ENCODE measurements at regions not wholly inside any gene's neighbourhood (a gene's known extent, or its start where the extent isn't known, plus 50 kb on each side); places are given as distances from the start of the nearest gene placed in this dataset.

GRCh38 chr21:43269440-43269839 lies 100.6 kb downstream of the CRYAA start:
- no peak overlapping the region for H3K4me2 ChIP-seq (replicated peaks; ENCODE audit: low read depth, low read length, poor library complexity, severe bottlenecking)
- H3K9me3 Mint-ChIP-seq (ENCODE audit: insufficient read depth), result no peaks in the 10 kb centered on the region
- peak; percentile 61 for ATAC-seq (ENCODE audit: low read depth)
- no peak overlapping the region for H3K27ac Mint-ChIP-seq
- H4K20me1 ChIP-seq (ENCODE audit: control insufficient read depth, insufficient read depth, low read length, poor library complexity, severe bottlenecking), result no peaks in the 10 kb centered on the region
- ChIA-PET POLR2A (no interaction called here), CTCF (no interaction called here)
- WGBS (ENCODE audit: insufficient coverage), result 61% methylated on average over 10 of the region's 10 CpGs
- intact Hi-C loops (cut with micrococcal nuclease), result no loop called here
- H3K9ac ChIP-seq (ENCODE audit: low read length), result no peak overlapping the region
- no peak overlapping the region for H2AFZ ChIP-seq (ENCODE audit: insufficient read depth, low read depth, low read length, poor library complexity, severe bottlenecking)
- H3K9me3 ChIP-seq (ENCODE audit: control extremely low read depth in 1 of 3, control insufficient read depth in 2 of 3, insufficient read depth in 1 of 3, low read length in 2 of 3), result peaks cover 0 to 8% (median 0%) of the 10 kb centered on the region in 3 donors
- H3K4me3 ChIP-seq (ENCODE audit: control extremely low read depth in 1 of 5, extremely low read depth in 1 of 5, insufficient read depth in 1 of 5, low read depth in 2 of 5, low read length in 4 of 5), result no peak overlapping the region
- H3K36me3 ChIP-seq (replicated peaks in 1 of 2; ENCODE audit: control extremely low read depth in 1 of 2, control insufficient read depth in 1 of 2, extremely low read depth in 1 of 2, insufficient read depth in 2 of 2, low read length in 1 of 2), result no peaks in the 10 kb centered on the region
- no peak overlapping the region for H3K27ac ChIP-seq (ENCODE audit: low read length in 2 of 2)
- no peaks in the 10 kb centered on the region for H3K4me1 Mint-ChIP-seq
- H3K4me1 ChIP-seq (ENCODE audit: control insufficient read depth in 2 of 2, insufficient read depth in 2 of 2, low read length in 2 of 2), result peaks cover 3 to 10% of the 10 kb centered on the region in 2 donors
- no peaks in the 10 kb centered on the region for H3K79me2 ChIP-seq (ENCODE audit: control insufficient read depth, insufficient read depth, low read length)
- peaks cover 0 to 33% (median 5%) of the 10 kb centered on the region in 4 experiments for H3K27me3 ChIP-seq (replicated peaks in 1 of 4; ENCODE audit: control extremely low read depth in 1 of 4, control insufficient read depth in 3 of 4, insufficient read depth in 4 of 4, low read length in 3 of 4)
- peaks cover 6% of the 10 kb centered on the region for H3K27me3 Mint-ChIP-seq
- no peak overlapping the region for H3K4me3 Mint-ChIP-seq
- peak; percentile 45 for DNase-seq
- TF ChIP-seq CTCF (IDR thresholded peaks at IDR 0.05) (peak; percentile 29), EZH2 (IDR thresholded peaks at IDR 0.05; ENCODE audit: borderline replicate concordance, insufficient read depth, low read depth, low read length, poor library complexity, severe bottlenecking) (no peak)

GRCh38 chr21:43268804-43269186 lies 100.0 kb downstream of the CRYAA start:
- Histone ChIP-seq H2AFZ (ENCODE audit: insufficient read depth, low read depth, low read length, poor library complexity, severe bottlenecking) (no peak overlapping the region), H3K4me2 (replicated peaks; ENCODE audit: low read depth, low read length, poor library complexity, severe bottlenecking) (no peak overlapping the region), H3K4me3 (ENCODE audit: control extremely low read depth in 1 of 5, extremely low read depth in 1 of 5, insufficient read depth in 1 of 5, low read depth in 2 of 5, low read length in 4 of 5) (no peak overlapping the region), H4K20me1 (ENCODE audit: control insufficient read depth, insufficient read depth, low read length, poor library complexity, severe bottlenecking) (no peaks in the 10 kb centered on the region), H3K36me3 (replicated peaks in 1 of 2; ENCODE audit: control extremely low read depth in 1 of 2, control insufficient read depth in 1 of 2, extremely low read depth in 1 of 2, insufficient read depth in 2 of 2, low read length in 1 of 2) (no peaks in the 10 kb centered on the region), H3K79me2 (ENCODE audit: control insufficient read depth, insufficient read depth, low read length) (no peaks in the 10 kb centered on the region), H3K27ac (ENCODE audit: low read length in 2 of 2) (no peak overlapping the region), H3K4me1 (ENCODE audit: control insufficient read depth in 2 of 2, insufficient read depth in 2 of 2, low read length in 2 of 2) (peaks cover 3 to 9% of the 10 kb centered on the region in 2 donors), H3K27me3 (replicated peaks in 1 of 4; ENCODE audit: control extremely low read depth in 1 of 4, control insufficient read depth in 3 of 4, insufficient read depth in 4 of 4, low read length in 3 of 4) (peaks cover 0 to 32% (median 5%) of the 10 kb centered on the region in 4 experiments), H3K9me3 (ENCODE audit: control extremely low read depth in 1 of 3, control insufficient read depth in 2 of 3, insufficient read depth in 1 of 3, low read length in 2 of 3) (peaks cover 0 to 14% (median 0%) of the 10 kb centered on the region in 3 donors), H3K9ac (ENCODE audit: low read length) (no peak overlapping the region)
- ChIA-PET POLR2A (no interaction called here), CTCF (interaction anchor here (0.7 kb wide), 1 partner anchor 76 kb away, joined by 3 read pairs; no protein-coding TSS in a partner anchor)
- no peak overlapping the region for H3K4me3 Mint-ChIP-seq
- no peaks in the 10 kb centered on the region for H3K4me1 Mint-ChIP-seq
- peaks cover 3% of the 10 kb centered on the region for H3K27me3 Mint-ChIP-seq
- 84% methylated on average over 8 of the region's 12 CpGs for WGBS (ENCODE audit: insufficient coverage)
- intact Hi-C loops (cut with micrococcal nuclease), result no loop called here
- TF ChIP-seq CTCF (IDR thresholded peaks at IDR 0.05), result no peak
- TF ChIP-seq EZH2 (IDR thresholded peaks at IDR 0.05; ENCODE audit: borderline replicate concordance, insufficient read depth, low read depth, low read length, poor library complexity, severe bottlenecking), result no peak
- DNase-seq (no peak), ATAC-seq (ENCODE audit: low read depth) (no peak)
- H3K9me3 Mint-ChIP-seq (ENCODE audit: insufficient read depth), result no peaks in the 10 kb centered on the region
- no peak overlapping the region for H3K27ac Mint-ChIP-seq

Measured in B cell (primary cell).